ENCODE measurements at regions not wholly inside any gene's neighbourhood (a gene's known extent, or its start where the extent isn't known, plus 50 kb on each side); places are given as distances from the start of the nearest gene placed in this dataset.

DNA sequence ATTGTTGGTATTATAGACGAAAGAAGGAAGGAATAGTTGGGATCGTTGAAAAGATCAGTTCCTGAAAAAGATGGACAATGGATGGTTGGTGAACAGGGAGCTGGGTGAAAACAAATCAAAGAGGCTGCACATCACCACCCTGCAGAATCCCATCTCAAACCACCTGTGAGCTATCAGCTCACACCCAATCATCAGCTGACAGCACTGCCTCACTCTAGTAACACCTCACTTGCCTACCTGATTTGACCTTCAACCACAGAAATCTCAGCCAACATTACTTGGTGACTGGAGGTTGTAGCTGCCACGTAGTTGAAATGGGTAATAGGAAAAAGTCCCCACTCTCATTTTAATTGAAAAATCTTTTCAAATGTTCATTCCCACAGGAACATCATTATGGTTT is 101.8 kb upstream of the DST start:
- TF ChIP-seq, protein P1, sequence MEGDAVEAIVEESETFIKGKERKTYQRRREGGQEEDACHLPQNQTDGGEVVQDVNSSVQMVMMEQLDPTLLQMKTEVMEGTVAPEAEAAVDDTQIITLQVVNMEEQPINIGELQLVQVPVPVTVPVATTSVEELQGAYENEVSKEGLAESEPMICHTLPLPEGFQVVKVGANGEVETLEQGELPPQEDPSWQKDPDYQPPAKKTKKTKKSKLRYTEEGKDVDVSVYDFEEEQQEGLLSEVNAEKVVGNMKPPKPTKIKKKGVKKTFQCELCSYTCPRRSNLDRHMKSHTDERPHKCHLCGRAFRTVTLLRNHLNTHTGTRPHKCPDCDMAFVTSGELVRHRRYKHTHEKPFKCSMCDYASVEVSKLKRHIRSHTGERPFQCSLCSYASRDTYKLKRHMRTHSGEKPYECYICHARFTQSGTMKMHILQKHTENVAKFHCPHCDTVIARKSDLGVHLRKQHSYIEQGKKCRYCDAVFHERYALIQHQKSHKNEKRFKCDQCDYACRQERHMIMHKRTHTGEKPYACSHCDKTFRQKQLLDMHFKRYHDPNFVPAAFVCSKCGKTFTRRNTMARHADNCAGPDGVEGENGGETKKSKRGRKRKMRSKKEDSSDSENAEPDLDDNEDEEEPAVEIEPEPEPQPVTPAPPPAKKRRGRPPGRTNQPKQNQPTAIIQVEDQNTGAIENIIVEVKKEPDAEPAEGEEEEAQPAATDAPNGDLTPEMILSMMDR (conservative IDR thresholded peaks at IDR 0.05; ENCODE audit: low read length), result no peak
- TF ChIP-seq EZH2phosphoT487 (IDR thresholded peaks at IDR 0.05; ENCODE audit: borderline replicate concordance, low read depth, low read length), result no peak

Measured in OCI-LY7 (cell line).